PFSK-1 (cell line): ENCODE measurements at regions not wholly inside any gene's neighbourhood (a gene's known extent, or its start where the extent isn't known, plus 50 kb on each side); places are given as distances from the start of the nearest gene placed in this dataset.

Experiments
- FOXP2 ChIP-seq: optimal IDR thresholded peaks from 2 replicates; pipeline ENCODE3; 2011; ENCODE audit warnings: borderline replicate concordance, control low read depth, inconsistent platforms; ENCODE audit not compliant: insufficient read depth; ENCODE audit errors: extremely low read length, extremely low read depth
- POLR2AphosphoS5 ChIP-seq: IDR thresholded peaks from 2 replicates; pipeline ENCODE4 v1.6.1; 2012; ENCODE audit warnings: low read depth, mild to moderate bottlenecking, control low read depth, low read length, moderate library complexity
- SIN3A ChIP-seq: IDR thresholded peaks from 2 replicates; pipeline ENCODE4 v1.6.1; 2012; ENCODE audit warnings: mild to moderate bottlenecking, low read length, moderate library complexity, borderline replicate concordance; ENCODE audit not compliant: insufficient read depth
- TAF1 ChIP-seq: IDR thresholded peaks from 2 replicates; pipeline ENCODE4 v1.6.1; 2012; ENCODE audit warnings: low read length, control low read depth, borderline replicate concordance; ENCODE audit not compliant: insufficient read depth
- TF ChIP-seq, protein P1 (sequence below), 2 experiments: IDR thresholded peaks; 2 replicates each; pipeline versions ENCODE4 v1.6.1 to v1.8.0; 2011 to 2012; ENCODE audit warnings: low read depth in 2 of 2, low read length in 2 of 2, control low read depth in 1 of 2, inconsistent platforms in 1 of 2, mild to moderate bottlenecking in 1 of 2, moderate library complexity in 1 of 2; ENCODE audit not compliant: insufficient read depth in 1 of 2

DNA sequence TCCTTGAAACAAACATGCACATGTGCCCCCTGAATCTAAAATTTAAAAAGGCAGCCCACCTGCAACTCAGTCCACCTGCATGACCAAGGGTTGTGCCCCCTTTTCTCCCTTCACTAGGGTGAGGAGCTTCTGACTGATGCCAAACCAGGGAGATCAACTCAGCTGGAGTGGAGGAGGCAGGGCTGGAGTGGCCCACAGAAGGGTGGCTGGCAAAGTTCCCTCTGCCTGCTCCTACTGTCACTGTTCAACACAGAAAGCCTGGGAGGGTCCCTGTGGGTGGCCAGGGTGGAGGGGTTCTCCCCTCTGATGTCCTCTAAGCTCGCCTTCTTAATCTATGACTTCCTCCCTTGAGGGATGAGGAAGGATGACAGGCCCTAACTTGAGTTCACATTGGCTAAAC lies 55.7 kb upstream of the ANTXRL start:
- TF ChIP-seq TAF1 (no peak), POLR2AphosphoS5 (no peak), SIN3A (no peak), FOXP2 (no peak)
- TF ChIP-seq, protein P1, sequence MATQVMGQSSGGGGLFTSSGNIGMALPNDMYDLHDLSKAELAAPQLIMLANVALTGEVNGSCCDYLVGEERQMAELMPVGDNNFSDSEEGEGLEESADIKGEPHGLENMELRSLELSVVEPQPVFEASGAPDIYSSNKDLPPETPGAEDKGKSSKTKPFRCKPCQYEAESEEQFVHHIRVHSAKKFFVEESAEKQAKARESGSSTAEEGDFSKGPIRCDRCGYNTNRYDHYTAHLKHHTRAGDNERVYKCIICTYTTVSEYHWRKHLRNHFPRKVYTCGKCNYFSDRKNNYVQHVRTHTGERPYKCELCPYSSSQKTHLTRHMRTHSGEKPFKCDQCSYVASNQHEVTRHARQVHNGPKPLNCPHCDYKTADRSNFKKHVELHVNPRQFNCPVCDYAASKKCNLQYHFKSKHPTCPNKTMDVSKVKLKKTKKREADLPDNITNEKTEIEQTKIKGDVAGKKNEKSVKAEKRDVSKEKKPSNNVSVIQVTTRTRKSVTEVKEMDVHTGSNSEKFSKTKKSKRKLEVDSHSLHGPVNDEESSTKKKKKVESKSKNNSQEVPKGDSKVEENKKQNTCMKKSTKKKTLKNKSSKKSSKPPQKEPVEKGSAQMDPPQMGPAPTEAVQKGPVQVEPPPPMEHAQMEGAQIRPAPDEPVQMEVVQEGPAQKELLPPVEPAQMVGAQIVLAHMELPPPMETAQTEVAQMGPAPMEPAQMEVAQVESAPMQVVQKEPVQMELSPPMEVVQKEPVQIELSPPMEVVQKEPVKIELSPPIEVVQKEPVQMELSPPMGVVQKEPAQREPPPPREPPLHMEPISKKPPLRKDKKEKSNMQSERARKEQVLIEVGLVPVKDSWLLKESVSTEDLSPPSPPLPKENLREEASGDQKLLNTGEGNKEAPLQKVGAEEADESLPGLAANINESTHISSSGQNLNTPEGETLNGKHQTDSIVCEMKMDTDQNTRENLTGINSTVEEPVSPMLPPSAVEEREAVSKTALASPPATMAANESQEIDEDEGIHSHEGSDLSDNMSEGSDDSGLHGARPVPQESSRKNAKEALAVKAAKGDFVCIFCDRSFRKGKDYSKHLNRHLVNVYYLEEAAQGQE (IDR thresholded peaks at IDR 0.05; ENCODE audit: insufficient read depth in 1 of 2, low read depth in 2 of 2, low read length in 2 of 2) = no peak
